ENCODE measurements at regions not wholly inside any gene's neighbourhood (a gene's known extent, or its start where the extent isn't known, plus 50 kb on each side); places are given as distances from the start of the nearest gene placed in this dataset.

GRCh38 chr18:29501952-29502351 is 1325.0 kb upstream of the CDH2 start:
- WGBS, 2 experiments (ENCODE audit: extremely low coverage in 1 of 2, insufficient coverage in 1 of 2, insufficient read length in 1 of 2, insufficient replicate concordance in 2 of 2, low coverage in 1 of 2, low lambda C conversion rate in 2 of 2, missing lambda C conversion rate in 1 of 2): 88% methylated on average over 3 of the region's 3 CpGs; no CpG with 5 or more reads in 1 of the 2 experiments
- Histone ChIP-seq H3K4me2 (ENCODE audit: insufficient read depth in 1 of 2, low read depth in 2 of 2, low read length in 2 of 2) (no peak overlapping the region), H3K23me2 (ENCODE audit: low read depth, low read length) (no peaks in the 10 kb centered on the region), H4K91ac (replicated peaks; ENCODE audit: insufficient read length, low read length) (no peak overlapping the region), H3K4me3 (ENCODE audit: extremely low read depth in 1 of 4, insufficient read depth in 2 of 4, low read depth in 3 of 4, low read length in 4 of 4) (no peak overlapping the region), H2BK15ac (ENCODE audit: low read length) (no peak overlapping the region), H2AFZ (ENCODE audit: low read length) (no peak overlapping the region), H3K9ac (replicated peaks in 1 of 4; ENCODE audit: extremely low read depth in 1 of 4, low read depth in 3 of 4, low read length in 3 of 4) (no peak overlapping the region), H2BK5ac (ENCODE audit: low read depth, low read length) (no peak overlapping the region), H3K14ac (ENCODE audit: insufficient read length) (no peak overlapping the region), H3K27ac (ENCODE audit: low read depth, low read length) (no peak overlapping the region), H3K36me3 (ENCODE audit: control insufficient read depth in 2 of 4, insufficient read depth in 4 of 4, low read length in 3 of 4) (no peaks in the 10 kb centered on the region), H3K79me1 (ENCODE audit: low read depth, low read length) (no peaks in the 10 kb centered on the region), H4K20me1 (replicated peaks in 1 of 2; ENCODE audit: control insufficient read depth in 1 of 2, insufficient read depth in 2 of 2, low read length in 2 of 2) (no peaks in the 10 kb centered on the region), H3K23ac (ENCODE audit: insufficient read length) (no peak overlapping the region), H2BK20ac (ENCODE audit: low read length) (no peak overlapping the region), H3K4ac (replicated peaks; ENCODE audit: insufficient read length, low read depth, low read length) (no peak overlapping the region), H3K9me3 (ENCODE audit: insufficient read depth in 2 of 2, low read depth in 1 of 2, low read length in 1 of 2) (no peaks in the 10 kb centered on the region), H2BK120ac (replicated peaks; ENCODE audit: low read depth, low read length) (no peak overlapping the region), H3K27me3 (replicated peaks in 1 of 4; ENCODE audit: control insufficient read depth in 3 of 4, extremely low read depth in 1 of 4, insufficient read depth in 3 of 4, low read length in 3 of 4) (no peaks in the 10 kb centered on the region), H3K18ac (ENCODE audit: extremely low read depth, low read length) (no peak overlapping the region), H4K5ac (ENCODE audit: insufficient read length, low read depth, low read length) (no peak overlapping the region), H2AK5ac (ENCODE audit: low read depth, low read length) (no peak overlapping the region), H3K56ac (replicated peaks; ENCODE audit: insufficient read length, low read depth, low read length) (no peak overlapping the region), H3K79me2 (ENCODE audit: control insufficient read depth in 1 of 2, insufficient read depth in 2 of 2, low read length in 2 of 2) (no peaks in the 10 kb centered on the region), H4K8ac (ENCODE audit: extremely low read depth, insufficient read depth, low read length) (no peak overlapping the region), H3K4me1 (replicated peaks in 1 of 4; ENCODE audit: control insufficient read depth in 3 of 4, insufficient read depth in 4 of 4, low read length in 3 of 4) (no peaks in the 10 kb centered on the region), H2BK12ac (ENCODE audit: low read depth, low read length) (no peak overlapping the region)
- ChIA-PET CTCF (ENCODE audit: partially characterized antibody) (no interaction called here), POLR2A (ENCODE audit: partially characterized antibody) (no interaction called here)
- FAIRE-seq (no peak), DNase-seq (ENCODE audit: low read depth in 1 of 2, low spot score in 2 of 2) (no peak)
- no peak for TF ChIP-seq RNF2 (IDR thresholded peaks at IDR 0.05; ENCODE audit: borderline replicate concordance, low read depth, low read length, missing control alignments, poor library complexity, severe bottlenecking)
- no peak for TF ChIP-seq PHF8 (conservative IDR thresholded peaks at IDR 0.05; ENCODE audit: low read depth, low read length)
- no peak for TF ChIP-seq SUZ12 (IDR thresholded peaks at IDR 0.05; ENCODE audit: low read length)
- TF ChIP-seq TEAD4 (IDR thresholded peaks at IDR 0.05; ENCODE audit: low read depth, low read length): no peak
- TF ChIP-seq USF2 (IDR thresholded peaks at IDR 0.05; ENCODE audit: low read length): no peak
- TF ChIP-seq SP4 (IDR thresholded peaks at IDR 0.05; ENCODE audit: low read length): no peak
- TF ChIP-seq BRCA1 (IDR thresholded peaks at IDR 0.05; ENCODE audit: low read depth, low read length): no peak
- TF ChIP-seq SP1 (IDR thresholded peaks at IDR 0.05; ENCODE audit: low read depth, low read length): no peak
- TF ChIP-seq BACH1 (IDR thresholded peaks at IDR 0.05; ENCODE audit: low read length): no peak
- no peak for TF ChIP-seq RXRA (IDR thresholded peaks at IDR 0.05; ENCODE audit: insufficient read depth, low read depth, low read length)
- no peak for TF ChIP-seq RAD21 (IDR thresholded peaks at IDR 0.05 in 1 of 2, conservative IDR thresholded peaks at IDR 0.05 in 1 of 2; ENCODE audit: low read depth in 2 of 2, low read length in 2 of 2)
- TF ChIP-seq BCL11A (IDR thresholded peaks at IDR 0.05; ENCODE audit: low read depth in 2 of 2, low read length in 2 of 2): no peak
- no peak for TF ChIP-seq E2F6 (IDR thresholded peaks at IDR 0.05)
- TF ChIP-seq EGR1 (IDR thresholded peaks at IDR 0.05; ENCODE audit: borderline replicate concordance, low read depth, low read length): no peak
